GM06990 (cell line): ENCODE measurements at regions not wholly inside any gene's neighbourhood (a gene's known extent, or its start where the extent isn't known, plus 50 kb on each side); places are given as distances from the start of the nearest gene placed in this dataset.

ENCODE experiments used
- DNase-seq: peaks from one replicate; pipeline ENCODE4 v3.0.0-alpha.2; 2011; ENCODE audit not compliant: insufficient read length; ENCODE audit errors: extremely low read depth
- H3K27me3 ChIP-seq: replicated peaks from 2 replicates; pipeline ENCODE4 v1.6.0; 2011; ENCODE audit warnings: low read length; ENCODE audit not compliant: control insufficient read depth, insufficient read depth
- H3K36me3 ChIP-seq: 2 replicates; pipeline ENCODE4 v1.5.1; 2011; ENCODE audit warnings: low read length; ENCODE audit not compliant: control insufficient read depth, insufficient read depth
- H3K4me3 ChIP-seq: replicated peaks from 2 replicates; pipeline ENCODE4 v1.5.1; 2011; ENCODE audit warnings: low read depth, mild to moderate bottlenecking, control low read depth, low read length
- CTCF ChIP-seq: IDR thresholded peaks from 2 replicates; pipeline ENCODE4 v1.5.1; 2011; ENCODE audit warnings: low read length, control low read depth, mild to moderate bottlenecking, inconsistent platforms; ENCODE audit not compliant: insufficient read depth, poor library complexity, severe bottlenecking

DNA sequence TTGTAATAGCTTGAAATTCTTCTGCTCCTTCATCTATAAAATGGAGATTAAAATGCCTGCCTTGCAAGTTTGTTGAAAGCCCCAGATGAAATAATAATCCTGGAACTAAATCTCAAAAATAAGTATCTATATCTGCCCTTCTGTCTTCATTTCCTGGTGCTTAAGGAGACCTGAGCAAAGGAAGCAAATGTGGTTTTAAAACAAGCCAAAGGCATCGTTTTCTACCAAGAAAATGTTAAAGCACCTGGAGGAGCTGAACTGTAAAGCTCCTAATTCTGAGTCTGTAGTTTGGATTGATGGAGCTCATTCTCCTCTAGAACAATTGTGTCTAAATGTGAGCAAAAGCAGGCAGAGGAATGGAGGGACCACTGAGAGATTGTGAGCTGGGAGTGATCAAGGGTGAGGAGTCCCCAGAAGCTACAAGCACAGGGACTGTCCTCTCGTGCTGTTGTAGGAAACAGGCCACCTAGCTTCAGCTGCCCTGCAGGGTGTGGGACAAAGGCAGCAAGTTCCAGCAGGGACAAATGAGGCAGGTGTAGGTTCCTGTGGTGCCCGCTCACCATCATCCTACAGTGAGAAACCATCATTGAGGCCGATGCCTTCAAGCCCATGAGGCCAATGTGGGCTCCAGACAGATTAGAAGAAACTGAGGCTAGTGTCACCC, 420.7 kb upstream of the TRIB2 start:
- H3K27me3 ChIP-seq: no peaks in the 10 kb centered on the region
- DNase-seq: no peak
- H3K36me3 ChIP-seq: no peaks in the 10 kb centered on the region
- no peak for TF ChIP-seq CTCF
- H3K4me3 ChIP-seq: no peak overlapping the region

DNA sequence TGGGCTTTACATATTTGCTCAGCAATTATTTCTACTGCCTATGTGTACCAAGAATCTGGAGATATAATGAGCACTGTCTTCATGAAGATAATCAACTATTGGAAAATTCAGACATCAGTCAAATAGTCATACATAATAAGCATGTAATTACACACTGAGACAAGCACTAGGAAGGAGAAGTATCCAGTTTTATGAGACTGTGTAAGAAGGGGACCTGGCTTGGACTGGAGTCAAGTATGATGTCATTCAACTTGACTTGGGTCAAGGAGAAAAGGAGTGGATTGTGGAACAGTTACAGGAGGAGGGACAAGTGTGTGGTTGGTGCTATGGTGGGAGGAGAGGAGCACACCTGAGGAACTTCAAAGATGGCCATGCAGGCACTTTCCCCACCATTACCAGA, 419.8 kb upstream of the TRIB2 start:
- no peak for TF ChIP-seq CTCF
- Histone ChIP-seq H3K36me3 (no peaks in the 10 kb centered on the region), H3K4me3 (no peak overlapping the region), H3K27me3 (no peaks in the 10 kb centered on the region)
- no peak for DNase-seq

- no peak for DNase-seq
- Histone ChIP-seq H3K36me3 (no peaks in the 10 kb centered on the region), H3K4me3 (no peak overlapping the region), H3K27me3 (no peaks in the 10 kb centered on the region)
- TF ChIP-seq CTCF: no peak
Observed at GRCh38 chr2:12298352-12298751, 418.4 kb upstream of the TRIB2 start.

- Histone ChIP-seq H3K27me3 (no peaks in the 10 kb centered on the region), H3K36me3 (no peaks in the 10 kb centered on the region), H3K4me3 (no peak overlapping the region)
- DNase-seq: no peak
- TF ChIP-seq CTCF: no peak
Observed at GRCh38 chr2:12299431-12299830, 417.3 kb upstream of the TRIB2 start.

- no peak overlapping the region for H3K4me3 ChIP-seq
- H3K36me3 ChIP-seq: no peaks in the 10 kb centered on the region
- DNase-seq: no peak
- no peak for TF ChIP-seq CTCF
- H3K27me3 ChIP-seq: no peaks in the 10 kb centered on the region
Observed at GRCh38 chr2:12300019-12300602, 416.6 kb upstream of the TRIB2 start.

GRCh38 chr2:12300927-12301326, 415.8 kb upstream of the TRIB2 start:
- Histone ChIP-seq H3K27me3 (no peaks in the 10 kb centered on the region), H3K4me3 (no peak overlapping the region), H3K36me3 (no peaks in the 10 kb centered on the region)
- no peak for DNase-seq
- TF ChIP-seq CTCF: no peak
